ENCODE measurements at regions not wholly inside any gene's neighbourhood (a gene's known extent, or its start where the extent isn't known, plus 50 kb on each side); places are given as distances from the start of the nearest gene placed in this dataset.

DNA sequence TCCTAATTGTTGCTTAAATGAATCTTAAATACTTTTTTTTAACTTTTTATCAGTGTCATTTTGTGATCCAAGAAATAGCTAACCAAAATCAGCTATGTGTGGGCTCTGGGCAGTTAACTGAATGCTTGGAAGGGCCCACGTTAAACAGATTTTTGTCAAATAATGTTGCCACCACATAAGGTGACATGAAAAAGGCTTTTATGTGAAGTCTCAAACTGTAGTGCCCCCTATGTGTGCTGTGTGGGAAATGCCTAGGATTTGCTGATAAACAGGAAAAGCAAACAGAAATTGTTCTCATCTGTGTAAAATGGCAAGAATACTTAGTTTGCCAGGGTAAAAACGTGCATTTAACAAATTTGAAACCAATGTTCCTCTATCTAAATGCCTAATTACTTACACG lies 242.2 kb downstream of the ZNF516 start:
- DNase-seq: no peak

DNA sequence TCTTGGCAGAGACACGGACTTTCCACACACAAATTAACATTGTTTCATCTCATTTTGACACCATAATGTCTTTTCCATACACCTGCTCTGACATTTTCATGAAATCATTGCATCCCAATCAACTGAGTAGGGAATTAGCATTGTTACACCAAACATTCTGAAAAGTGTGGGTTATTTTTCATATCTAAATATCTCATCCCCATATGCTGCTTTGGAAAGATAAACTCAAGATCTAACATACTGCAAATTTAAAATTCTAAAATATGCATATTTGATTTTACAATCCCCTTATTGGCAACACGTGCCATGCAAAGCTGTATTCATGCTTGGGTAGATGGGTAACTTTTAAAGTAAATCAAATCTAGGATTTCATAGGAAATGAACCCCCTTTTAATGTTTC lies 242.9 kb downstream of the ZNF516 start:
- DNase-seq: no peak

GRCh38 chr18:76251691-76252090 lies 243.4 kb downstream of the ZNF516 start:
- DNase-seq: no peak

GRCh38 chr18:76246590-76246989 lies 248.5 kb downstream of the ZNF516 start:
- DNase-seq: no peak

GRCh38 chr18:76234676-76235060 lies 260.4 kb downstream of the ZNF516 start:
- DNase-seq: no peak

- no peak for DNase-seq
Observed at GRCh38 chr18:76233876-76234675, 261.0 kb downstream of the ZNF516 start.

DNA sequence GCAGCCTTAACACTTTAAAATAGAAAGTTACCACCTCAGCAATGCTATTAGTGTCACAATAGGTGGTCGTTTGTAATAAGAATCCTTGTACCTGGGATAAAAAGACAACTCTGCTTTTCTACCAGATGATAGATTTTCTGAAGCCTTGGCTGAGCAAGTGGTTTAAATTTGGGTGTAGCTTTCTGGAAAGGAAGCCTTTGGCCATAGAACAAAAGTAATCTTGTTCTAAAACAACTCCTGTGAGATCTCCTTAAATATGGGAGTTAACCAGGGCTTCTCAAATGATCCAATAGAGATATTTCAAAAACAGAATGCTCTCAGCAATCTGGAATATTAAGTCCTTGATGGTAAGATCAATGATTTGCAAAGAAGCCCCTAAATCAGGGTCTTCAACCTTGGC lies 261.6 kb downstream of the ZNF516 start:
- DNase-seq: no peak

DNA sequence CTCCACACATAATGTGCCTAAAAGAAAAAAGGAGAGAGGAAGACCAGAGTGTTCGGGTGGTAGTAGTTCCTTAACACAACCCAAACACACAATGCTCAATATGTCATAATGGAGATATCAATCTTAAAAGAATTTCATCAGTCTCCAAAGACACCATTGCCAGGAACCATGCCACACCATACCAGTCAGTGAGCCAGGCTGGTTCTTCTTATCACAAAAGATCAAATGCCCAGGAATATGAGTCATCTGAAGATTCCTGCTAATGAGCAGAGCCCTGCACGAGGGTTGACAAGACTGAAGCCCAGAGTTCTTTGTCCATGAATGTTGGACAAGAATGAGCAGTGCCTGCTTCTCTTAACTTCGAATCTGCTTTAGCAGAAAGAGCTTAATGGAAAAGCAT lies 262.3 kb downstream of the ZNF516 start:
- DNase-seq: no peak

DNA sequence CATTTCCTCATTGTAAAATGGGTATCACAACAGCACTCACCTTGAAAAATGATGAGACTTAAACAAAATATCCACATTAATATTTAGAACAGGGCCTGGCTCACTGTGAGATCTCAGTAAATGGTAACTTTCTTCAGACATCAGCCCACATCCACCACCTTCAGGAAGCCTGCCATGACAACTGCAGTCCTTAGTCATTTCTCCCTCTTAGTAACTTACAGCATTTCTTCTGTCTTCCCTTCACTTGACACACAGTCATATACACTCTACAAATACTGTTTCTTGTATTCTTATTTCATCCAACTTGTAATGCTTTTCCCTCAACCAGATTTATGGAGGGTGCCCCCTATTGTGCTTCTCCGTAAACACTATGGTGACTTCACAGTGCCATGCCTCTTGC lies 263.0 kb downstream of the ZNF516 start:
- no peak for DNase-seq

DNA sequence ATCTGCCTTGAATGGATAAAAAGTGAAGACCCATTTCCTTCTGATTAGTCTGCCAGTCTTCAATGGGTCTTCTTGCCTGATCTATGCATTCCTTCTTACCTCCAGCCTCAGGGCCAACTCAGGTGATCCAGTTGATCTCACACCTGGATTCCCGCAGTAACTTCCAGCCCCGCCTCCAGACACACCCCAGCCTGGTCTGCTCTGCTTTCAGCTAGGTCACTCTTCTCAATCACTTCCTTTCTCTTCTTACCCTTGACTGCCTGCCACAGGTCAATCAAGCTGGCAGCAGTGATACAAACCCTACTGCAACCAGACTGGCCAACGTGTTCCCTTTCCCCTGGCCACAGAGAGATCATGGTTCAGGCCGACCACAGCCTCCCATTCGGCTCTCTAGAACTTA lies 263.6 kb downstream of the ZNF516 start:
- no peak for DNase-seq

- no peak for DNase-seq
Observed at GRCh38 chr18:76230791-76231190, 264.3 kb downstream of the ZNF516 start.

- DNase-seq: no peak
Observed at GRCh38 chr18:76228716-76229115, 266.3 kb downstream of the ZNF516 start.

GRCh38 chr18:76227759-76228158 lies 267.3 kb downstream of the ZNF516 start:
- DNase-seq: no peak

- DNase-seq: no peak
Observed at GRCh38 chr18:76223403-76223802, 271.6 kb downstream of the ZNF516 start.

- no peak for DNase-seq
Observed at GRCh38 chr18:76219023-76219422, 276.0 kb downstream of the ZNF516 start.

DNA sequence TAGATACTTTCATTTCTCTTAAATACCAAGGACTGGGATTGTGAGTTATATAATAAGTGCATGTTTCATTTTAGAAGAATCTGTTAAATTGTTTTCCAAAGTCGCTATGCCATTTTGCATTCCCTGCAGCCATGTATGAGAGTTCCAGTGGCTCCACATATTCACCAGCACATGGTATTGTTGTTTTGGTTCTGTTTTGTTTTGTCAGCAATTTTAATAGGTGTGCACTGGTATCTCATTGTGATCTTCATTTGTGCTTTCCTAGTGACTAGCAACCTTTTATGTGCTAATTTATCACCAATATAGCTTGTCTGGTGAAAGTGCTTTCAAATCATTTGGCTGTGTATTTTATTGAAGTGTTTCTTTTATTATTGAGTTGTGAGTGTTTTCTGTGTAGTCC lies 278.9 kb downstream of the ZNF516 start:
- DNase-seq: no peak

GRCh38 chr18:76213991-76214390 lies 281.1 kb downstream of the ZNF516 start:
- DNase-seq: no peak

DNA sequence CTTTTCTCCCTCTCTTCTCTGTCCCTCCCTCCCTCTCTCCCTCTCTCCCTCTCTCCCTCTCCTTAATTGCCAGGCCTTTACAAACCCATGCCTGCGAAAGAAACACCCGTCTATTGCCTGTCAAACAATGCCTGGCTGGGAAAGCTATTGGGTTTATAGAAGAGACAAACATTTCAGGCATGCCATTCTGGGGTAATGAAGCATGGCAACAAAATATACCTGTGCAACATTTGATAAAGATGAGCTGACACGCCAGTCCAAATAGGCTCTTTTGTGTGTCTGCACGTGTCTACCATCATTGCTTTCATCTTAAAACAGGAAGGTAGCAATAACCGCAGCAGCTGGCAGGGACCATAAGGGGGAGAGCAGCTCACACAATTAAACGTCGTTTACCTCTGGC lies 282.1 kb downstream of the ZNF516 start:
- no peak for DNase-seq

DNA sequence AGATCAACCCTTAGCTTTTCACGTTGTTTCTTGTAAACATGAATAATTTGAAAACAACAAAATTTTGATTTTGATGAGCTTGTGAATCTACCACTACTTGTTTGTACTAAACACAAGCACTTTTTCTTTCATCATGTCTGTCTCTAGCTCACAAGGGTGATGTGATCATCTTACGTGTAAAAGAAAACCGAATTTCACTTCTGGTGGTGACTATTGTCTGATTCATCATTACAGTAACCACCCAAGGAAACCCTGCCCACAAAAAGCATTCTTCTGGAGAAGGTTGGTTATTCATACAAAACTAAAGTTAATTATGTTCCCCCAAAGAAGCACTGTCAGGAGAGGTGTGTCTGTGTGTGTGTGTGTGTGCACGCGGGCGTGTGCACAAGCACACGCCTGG lies 285.4 kb downstream of the ZNF516 start:
- no peak for DNase-seq

DNA sequence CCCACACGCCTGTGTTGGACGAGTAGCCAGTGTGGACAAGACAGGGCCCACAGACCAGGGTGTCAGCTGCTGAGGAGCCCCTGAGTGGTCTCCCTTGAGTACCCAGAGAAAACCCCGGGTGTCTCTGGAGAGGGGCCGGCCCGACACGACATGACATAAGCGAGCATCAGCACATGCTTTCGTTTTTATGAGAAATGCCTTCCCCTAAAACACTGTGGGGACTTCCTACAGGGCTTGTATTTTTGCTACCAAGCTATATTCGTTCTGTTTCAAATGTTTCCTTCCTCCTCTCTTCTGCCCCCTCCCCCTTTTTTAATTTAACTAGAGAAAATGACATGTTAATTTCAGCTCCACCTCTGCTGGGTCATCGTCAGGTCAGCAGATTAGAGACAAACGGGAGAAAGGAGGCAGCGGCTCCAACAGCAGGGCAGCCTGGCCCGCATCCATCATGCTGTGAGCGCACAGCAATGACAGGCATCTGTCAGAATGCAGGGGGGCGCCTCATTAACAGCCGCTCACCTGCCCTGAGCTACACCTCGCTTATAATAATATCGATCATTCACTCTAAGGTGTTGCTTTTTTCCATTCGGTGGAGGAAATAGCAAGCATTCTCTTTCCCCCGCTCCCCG lies 286.2 kb downstream of the ZNF516 start:
- no peak for DNase-seq

DNA sequence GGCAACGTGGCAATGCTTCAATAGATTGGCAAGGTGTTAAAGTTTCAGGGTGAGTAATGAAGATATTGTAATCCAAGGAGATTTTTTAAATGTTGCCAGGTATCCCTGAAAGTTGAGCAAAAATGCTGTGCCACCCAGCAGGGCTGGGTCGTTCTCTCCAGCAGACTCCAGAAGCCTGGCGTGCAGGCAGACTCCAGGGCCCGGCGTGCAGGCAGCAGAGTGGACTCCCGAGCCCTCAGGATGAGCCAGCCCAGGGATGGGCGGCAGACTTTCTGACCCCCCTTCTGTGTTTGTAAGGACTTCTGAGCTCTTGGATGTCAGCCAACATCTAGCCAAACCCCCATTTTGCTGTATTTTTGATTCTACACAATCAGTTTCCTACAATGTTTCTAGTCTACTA lies 289.1 kb downstream of the ZNF516 start:
- no peak for DNase-seq

DNA sequence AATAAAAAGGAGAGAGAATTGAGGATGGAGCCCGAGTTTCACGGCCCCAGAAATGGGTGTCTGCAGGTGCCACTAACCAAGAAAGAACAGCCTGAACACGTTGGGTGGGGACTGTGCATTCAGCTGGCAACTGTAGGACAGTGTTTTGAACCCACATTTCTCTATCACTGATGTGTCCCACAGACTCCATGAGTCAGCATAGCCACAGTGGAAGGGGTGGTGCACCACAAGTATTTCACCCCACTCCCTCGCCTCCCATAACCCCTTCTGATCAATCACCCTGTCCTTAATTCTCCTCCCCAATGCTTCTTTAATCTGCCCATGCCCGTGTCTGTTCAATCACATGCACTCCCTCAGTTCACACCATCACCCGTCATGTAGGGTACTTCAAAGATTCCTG lies 291.5 kb downstream of the ZNF516 start:
- DNase-seq: no peak

- no peak for DNase-seq
Observed at GRCh38 chr18:76202322-76202721, 292.7 kb downstream of the ZNF516 start.

GRCh38 chr18:76195601-76196000 lies 299.4 kb downstream of the ZNF516 start:
- DNase-seq: no peak

DNA sequence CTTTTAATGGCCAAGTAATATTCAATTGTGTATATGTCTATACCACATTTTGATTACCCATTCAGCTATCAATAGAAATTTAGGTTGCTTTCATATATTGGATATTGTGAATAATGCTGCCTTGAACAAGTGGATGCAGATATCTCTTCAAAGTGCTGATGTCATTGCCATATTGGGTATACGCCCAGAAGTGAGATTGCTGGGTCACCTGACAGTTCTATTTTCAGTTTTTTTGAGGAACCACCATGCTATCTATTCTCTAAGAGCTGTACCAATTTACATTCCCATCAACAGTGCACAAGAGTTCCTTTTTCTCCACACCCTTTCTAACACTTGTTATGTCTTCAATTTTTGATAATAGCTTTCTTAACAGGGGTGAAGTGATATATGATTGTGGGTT lies 306.9 kb downstream of the ZNF516 start:
- DNase-seq: no peak
